ENCODE measurements at regions not wholly inside any gene's neighbourhood (a gene's known extent, or its start where the extent isn't known, plus 50 kb on each side); places are given as distances from the start of the nearest gene placed in this dataset.

DNA sequence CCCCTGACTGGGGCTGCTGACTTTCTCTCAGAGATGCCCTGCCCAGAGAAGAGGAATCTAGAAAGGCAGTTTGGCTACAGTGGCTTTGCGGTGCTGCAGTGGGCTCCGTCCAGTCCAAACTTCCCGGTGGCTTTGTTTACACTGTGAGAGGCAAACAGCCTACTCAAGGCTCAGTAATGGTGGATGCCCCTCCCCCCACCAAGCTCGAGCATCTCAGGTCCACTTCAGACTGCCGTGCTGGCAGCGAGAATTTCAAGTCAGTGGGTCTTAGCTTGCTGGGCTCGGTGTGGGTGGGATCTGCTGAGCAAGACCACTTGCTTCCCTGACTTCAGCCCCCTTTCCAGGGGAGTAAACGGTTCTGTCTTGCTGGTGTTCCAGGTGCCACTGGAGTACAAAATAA, 734.5 kb upstream of the LRRN3 start:
- DNase-seq (ENCODE audit: low read depth in 6 of 9, low spot score in 9 of 9) = no peak
- no peak overlapping the region for H3K4me3 ChIP-seq (ENCODE audit: low read length in 2 of 2)
- 88% methylated on average over 8 of the region's 8 CpGs for WGBS

DNA sequence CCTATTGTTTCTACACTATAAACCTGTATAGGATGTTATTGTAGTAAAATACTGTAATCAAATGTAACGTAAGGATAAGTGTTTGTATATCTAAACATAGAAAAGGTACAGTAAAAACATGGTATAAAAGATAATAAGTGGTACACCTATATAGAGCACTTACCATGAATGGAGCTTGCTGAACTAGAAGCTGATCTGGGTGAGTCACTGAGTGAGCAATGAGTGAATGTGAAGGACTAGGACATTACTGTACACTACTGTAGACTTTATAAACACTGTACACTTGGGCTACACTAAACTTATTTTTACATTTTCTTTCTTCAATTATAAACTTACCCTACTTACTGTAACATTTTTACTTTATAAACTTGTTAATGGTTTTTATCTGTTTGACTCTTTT, 732.9 kb upstream of the LRRN3 start:
- WGBS = 99% methylated on average over 1 of the region's 1 CpG

More for the DNA sequence above, 734.5 kb upstream of the LRRN3 start:
- H3K27ac ChIP-seq (ENCODE audit: low read depth in 1 of 2, low read length in 1 of 2) = no peak overlapping the region
- peaks cover 0 to 12% of the 10 kb centered on the region in 2 donors for H3K9me3 ChIP-seq (ENCODE audit: control insufficient read depth in 2 of 2, insufficient read depth in 1 of 2, low read length in 1 of 2)
- H3K36me3 ChIP-seq (ENCODE audit: control insufficient read depth in 2 of 2, insufficient read depth in 2 of 2, low read length in 1 of 2) = no peaks in the 10 kb centered on the region
- no peaks in the 10 kb centered on the region for H3K4me1 ChIP-seq (ENCODE audit: control insufficient read depth in 2 of 2, insufficient read depth in 2 of 2, low read length in 2 of 2)
- H3K27me3 ChIP-seq (ENCODE audit: control insufficient read depth in 2 of 2, insufficient read depth in 1 of 2, low read length in 1 of 2) = no peaks in the 10 kb centered on the region

DNA sequence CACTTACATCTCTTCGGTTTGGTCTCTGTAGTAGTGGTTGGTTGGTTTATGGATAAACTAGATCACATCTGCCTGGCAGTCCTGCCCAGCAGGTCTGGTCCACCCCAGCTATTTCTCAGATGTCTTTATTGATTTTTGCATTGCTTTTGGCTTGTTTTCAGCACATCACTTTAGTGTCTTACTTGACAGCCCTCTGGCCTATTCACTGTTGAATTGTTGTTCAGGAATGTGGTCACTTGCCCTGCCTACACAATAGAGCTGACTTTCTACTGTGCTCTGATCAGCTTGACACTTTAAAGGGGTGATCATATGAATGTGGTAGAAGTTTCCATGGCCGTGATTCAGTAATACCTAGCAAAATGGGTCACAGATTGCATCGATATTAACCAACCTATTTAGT, 719.2 kb upstream of the LRRN3 start:
- Histone ChIP-seq H3K27me3 (ENCODE audit: control insufficient read depth in 2 of 2, insufficient read depth in 1 of 2, low read length in 1 of 2) (no peaks in the 10 kb centered on the region), H3K27ac (ENCODE audit: low read depth in 1 of 2, low read length in 1 of 2) (no peak overlapping the region), H3K9me3 (ENCODE audit: control insufficient read depth in 2 of 2, insufficient read depth in 1 of 2, low read length in 1 of 2) (no peaks in the 10 kb centered on the region), H3K4me3 (ENCODE audit: low read length in 2 of 2) (no peak overlapping the region), H3K36me3 (ENCODE audit: control insufficient read depth in 2 of 2, insufficient read depth in 2 of 2, low read length in 1 of 2) (no peaks in the 10 kb centered on the region), H3K4me1 (ENCODE audit: control insufficient read depth in 2 of 2, insufficient read depth in 2 of 2, low read length in 2 of 2) (no peaks in the 10 kb centered on the region)
- WGBS = 94% methylated on average over 3 of the region's 3 CpGs
- no peak for DNase-seq (ENCODE audit: low read depth in 6 of 9, low spot score in 9 of 9)

More for the DNA sequence above, 732.9 kb upstream of the LRRN3 start:
- Histone ChIP-seq H3K9me3 (ENCODE audit: control insufficient read depth in 2 of 2, insufficient read depth in 1 of 2, low read length in 1 of 2) (peaks cover 0 to 12% of the 10 kb centered on the region in 2 donors), H3K27me3 (ENCODE audit: control insufficient read depth in 2 of 2, insufficient read depth in 1 of 2, low read length in 1 of 2) (no peaks in the 10 kb centered on the region), H3K4me1 (ENCODE audit: control insufficient read depth in 2 of 2, insufficient read depth in 2 of 2, low read length in 2 of 2) (no peaks in the 10 kb centered on the region), H3K4me3 (ENCODE audit: low read length in 2 of 2) (no peak overlapping the region), H3K36me3 (ENCODE audit: control insufficient read depth in 2 of 2, insufficient read depth in 2 of 2, low read length in 1 of 2) (no peaks in the 10 kb centered on the region), H3K27ac (ENCODE audit: low read depth in 1 of 2, low read length in 1 of 2) (no peak overlapping the region)
- DNase-seq (ENCODE audit: low read depth in 6 of 9, low spot score in 9 of 9) = no peak

DNA sequence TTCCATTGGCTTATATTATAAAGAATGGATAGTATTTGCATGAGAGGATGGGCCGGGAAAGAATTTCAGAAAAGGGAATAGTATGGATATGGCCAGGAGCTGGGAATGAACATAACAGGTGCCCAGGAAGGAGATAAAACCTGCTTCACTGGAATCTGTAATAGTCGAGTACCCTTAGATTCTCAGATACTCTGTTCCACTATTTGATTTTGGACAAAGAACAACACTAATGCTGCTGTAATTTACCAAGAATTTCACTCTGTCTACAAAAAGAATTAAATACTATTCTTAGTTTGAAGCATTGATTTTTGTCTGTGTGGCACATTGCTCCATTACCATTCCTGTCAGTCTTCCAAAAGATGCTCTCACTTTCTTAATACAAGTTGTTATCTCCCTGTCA, 718.2 kb upstream of the LRRN3 start:
- 95% methylated on average over 2 of the region's 2 CpGs for WGBS
- no peak overlapping the region for H3K4me3 ChIP-seq (ENCODE audit: low read length in 2 of 2)
- H3K36me3 ChIP-seq (ENCODE audit: control insufficient read depth in 2 of 2, insufficient read depth in 2 of 2, low read length in 1 of 2) = no peaks in the 10 kb centered on the region
- no peaks in the 10 kb centered on the region for H3K4me1 ChIP-seq (ENCODE audit: control insufficient read depth in 2 of 2, insufficient read depth in 2 of 2, low read length in 2 of 2)
- no peaks in the 10 kb centered on the region for H3K9me3 ChIP-seq (ENCODE audit: control insufficient read depth in 2 of 2, insufficient read depth in 1 of 2, low read length in 1 of 2)
- H3K27me3 ChIP-seq (ENCODE audit: control insufficient read depth in 2 of 2, insufficient read depth in 1 of 2, low read length in 1 of 2) = no peaks in the 10 kb centered on the region
- no peak overlapping the region for H3K27ac ChIP-seq (ENCODE audit: low read depth in 1 of 2, low read length in 1 of 2)
- no peak for DNase-seq (ENCODE audit: low read depth in 6 of 9, low spot score in 9 of 9)

DNA sequence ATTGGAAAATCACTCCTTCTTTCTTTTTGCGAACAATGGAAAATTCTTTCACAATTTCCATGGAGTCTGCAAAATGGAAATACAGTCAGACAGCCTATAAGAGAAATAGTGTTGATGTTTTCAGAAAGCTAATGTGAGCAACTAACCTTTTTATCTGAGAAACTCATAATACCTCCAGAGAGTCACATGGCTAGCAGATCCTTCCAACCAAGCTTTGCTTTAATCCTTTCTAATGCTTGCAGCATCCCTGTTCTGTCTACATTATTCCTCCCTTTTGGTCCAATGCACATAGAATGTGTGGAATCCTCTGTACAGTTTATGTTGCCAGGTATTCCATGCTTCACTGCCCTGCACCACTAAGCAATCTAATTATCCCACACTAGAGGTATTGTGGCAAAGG, 717.5 kb upstream of the LRRN3 start:
- Histone ChIP-seq H3K27me3 (ENCODE audit: control insufficient read depth in 2 of 2, insufficient read depth in 1 of 2, low read length in 1 of 2) (no peaks in the 10 kb centered on the region), H3K4me3 (ENCODE audit: low read length in 2 of 2) (no peak overlapping the region), H3K36me3 (ENCODE audit: control insufficient read depth in 2 of 2, insufficient read depth in 2 of 2, low read length in 1 of 2) (no peaks in the 10 kb centered on the region), H3K27ac (ENCODE audit: low read depth in 1 of 2, low read length in 1 of 2) (no peak overlapping the region), H3K9me3 (ENCODE audit: control insufficient read depth in 2 of 2, insufficient read depth in 1 of 2, low read length in 1 of 2) (no peaks in the 10 kb centered on the region), H3K4me1 (ENCODE audit: control insufficient read depth in 2 of 2, insufficient read depth in 2 of 2, low read length in 2 of 2) (no peaks in the 10 kb centered on the region)
- 93% methylated on average over 1 of the region's 1 CpG for WGBS
- no peak for DNase-seq (ENCODE audit: low read depth in 6 of 9, low spot score in 9 of 9)

DNA sequence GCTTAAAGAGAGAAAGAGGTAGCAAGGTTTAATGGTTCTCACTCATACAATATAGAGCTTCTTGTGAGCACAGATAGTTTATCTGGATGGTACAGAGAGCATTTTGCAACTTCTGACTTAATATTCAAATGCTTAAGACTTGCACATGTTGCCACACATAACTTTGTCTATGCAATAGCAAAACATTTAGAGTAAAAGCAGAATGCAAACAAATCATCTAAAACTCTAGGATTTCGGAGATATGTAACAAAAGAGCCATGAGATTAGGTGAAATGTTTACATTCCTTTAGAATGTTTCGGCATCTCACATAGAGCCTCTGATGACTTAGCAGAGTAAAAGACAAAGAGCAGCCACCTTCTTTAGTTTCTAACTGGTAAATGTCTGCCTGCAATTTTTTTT, 717.1 kb upstream of the LRRN3 start:
- H3K27me3 ChIP-seq (ENCODE audit: control insufficient read depth in 2 of 2, insufficient read depth in 1 of 2, low read length in 1 of 2) = no peaks in the 10 kb centered on the region
- 86% methylated on average over 2 of the region's 2 CpGs for WGBS
- H3K27ac ChIP-seq (ENCODE audit: low read depth in 1 of 2, low read length in 1 of 2) = no peak overlapping the region
- no peak for DNase-seq (ENCODE audit: low read depth in 6 of 9, low spot score in 9 of 9)
- no peaks in the 10 kb centered on the region for H3K4me1 ChIP-seq (ENCODE audit: control insufficient read depth in 2 of 2, insufficient read depth in 2 of 2, low read length in 2 of 2)
- no peak overlapping the region for H3K4me3 ChIP-seq (ENCODE audit: low read length in 2 of 2)
- no peaks in the 10 kb centered on the region for H3K36me3 ChIP-seq (ENCODE audit: control insufficient read depth in 2 of 2, insufficient read depth in 2 of 2, low read length in 1 of 2)
- H3K9me3 ChIP-seq (ENCODE audit: control insufficient read depth in 2 of 2, insufficient read depth in 1 of 2, low read length in 1 of 2) = no peaks in the 10 kb centered on the region

DNA sequence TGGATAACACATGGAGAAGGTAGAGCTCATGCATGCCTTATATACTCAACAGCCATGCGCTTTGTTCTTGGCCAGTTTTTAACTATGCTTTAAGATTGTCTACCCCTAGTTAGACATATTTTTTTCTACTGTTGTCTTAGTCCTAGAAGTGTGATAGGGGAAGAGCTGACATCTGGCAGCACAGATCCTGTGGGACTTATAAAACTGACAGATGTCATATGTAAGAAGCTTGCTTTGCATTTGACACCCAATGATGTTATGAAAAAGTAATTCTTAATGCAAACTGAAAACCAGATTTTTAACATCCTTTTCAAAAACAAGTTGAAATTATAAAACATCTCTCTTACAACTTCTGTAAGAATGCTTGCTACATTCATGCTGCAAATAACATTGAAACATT, 715.9 kb upstream of the LRRN3 start:
- Histone ChIP-seq H3K27me3 (ENCODE audit: control insufficient read depth in 2 of 2, insufficient read depth in 1 of 2, low read length in 1 of 2) (no peaks in the 10 kb centered on the region), H3K4me1 (ENCODE audit: control insufficient read depth in 2 of 2, insufficient read depth in 2 of 2, low read length in 2 of 2) (no peaks in the 10 kb centered on the region), H3K36me3 (ENCODE audit: control insufficient read depth in 2 of 2, insufficient read depth in 2 of 2, low read length in 1 of 2) (no peaks in the 10 kb centered on the region), H3K9me3 (ENCODE audit: control insufficient read depth in 2 of 2, insufficient read depth in 1 of 2, low read length in 1 of 2) (no peaks in the 10 kb centered on the region), H3K4me3 (ENCODE audit: low read length in 2 of 2) (no peak overlapping the region), H3K27ac (ENCODE audit: low read depth in 1 of 2, low read length in 1 of 2) (no peak overlapping the region)
- DNase-seq (ENCODE audit: low read depth in 6 of 9, low spot score in 9 of 9) = no peak
- WGBS = 99% methylated on average over 1 of the region's 1 CpG

DNA sequence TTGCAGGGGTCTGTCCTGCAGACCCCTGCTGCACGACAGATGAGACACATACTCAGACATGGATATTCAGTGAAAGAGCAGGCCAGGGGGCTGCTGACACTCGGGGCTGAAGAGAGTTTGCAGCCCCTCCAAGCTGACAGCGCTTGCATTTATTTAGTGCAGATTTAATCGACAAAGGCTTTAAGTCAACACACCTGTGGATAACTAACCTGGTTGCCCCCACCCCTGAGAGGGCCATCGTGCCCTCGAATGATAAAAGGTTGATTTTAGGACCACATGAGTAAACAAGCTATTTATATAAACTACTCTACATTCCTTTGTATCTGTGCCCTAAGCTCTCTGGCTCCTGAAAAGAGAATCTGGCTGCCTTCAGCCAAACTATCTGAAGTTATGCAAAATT, 708.2 kb upstream of the LRRN3 start:
- Histone ChIP-seq H3K9me3 (ENCODE audit: control insufficient read depth in 2 of 2, insufficient read depth in 1 of 2, low read length in 1 of 2) (no peaks in the 10 kb centered on the region), H3K4me1 (ENCODE audit: control insufficient read depth in 2 of 2, insufficient read depth in 2 of 2, low read length in 2 of 2) (no peaks in the 10 kb centered on the region), H3K27ac (ENCODE audit: low read depth in 1 of 2, low read length in 1 of 2) (no peak overlapping the region), H3K27me3 (ENCODE audit: control insufficient read depth in 2 of 2, insufficient read depth in 1 of 2, low read length in 1 of 2) (no peaks in the 10 kb centered on the region), H3K36me3 (ENCODE audit: control insufficient read depth in 2 of 2, insufficient read depth in 2 of 2, low read length in 1 of 2) (no peaks in the 10 kb centered on the region), H3K4me3 (ENCODE audit: low read length in 2 of 2) (no peak overlapping the region)
- WGBS = 77% methylated on average over 6 of the region's 6 CpGs
- no peak for DNase-seq (ENCODE audit: low read depth in 6 of 9, low spot score in 9 of 9)

DNA sequence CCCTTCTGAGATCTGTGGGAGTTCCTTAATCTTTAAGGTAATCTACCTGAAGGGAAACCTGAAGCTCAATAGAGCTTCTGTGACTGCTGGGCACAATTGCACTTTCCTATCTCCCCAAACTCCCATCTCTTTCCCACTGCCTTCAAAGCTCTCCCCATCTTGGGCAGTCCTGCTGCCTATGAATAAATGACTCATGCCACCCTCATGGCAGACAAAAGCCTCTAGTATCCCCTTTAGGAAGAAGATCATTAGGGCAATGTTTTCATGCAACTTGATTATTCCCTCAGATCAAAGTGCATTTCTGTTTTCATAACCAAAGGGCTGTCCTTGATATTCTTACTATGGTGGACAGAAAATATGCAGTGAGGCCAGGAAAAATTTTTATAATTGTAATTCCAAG, 704.9 kb upstream of the LRRN3 start:
- Histone ChIP-seq H3K4me1 (ENCODE audit: control insufficient read depth in 2 of 2, insufficient read depth in 2 of 2, low read length in 2 of 2) (no peaks in the 10 kb centered on the region), H3K27ac (ENCODE audit: low read depth in 1 of 2, low read length in 1 of 2) (no peak overlapping the region), H3K36me3 (ENCODE audit: control insufficient read depth in 2 of 2, insufficient read depth in 2 of 2, low read length in 1 of 2) (no peaks in the 10 kb centered on the region), H3K27me3 (ENCODE audit: control insufficient read depth in 2 of 2, insufficient read depth in 1 of 2, low read length in 1 of 2) (no peaks in the 10 kb centered on the region), H3K9me3 (ENCODE audit: control insufficient read depth in 2 of 2, insufficient read depth in 1 of 2, low read length in 1 of 2) (no peaks in the 10 kb centered on the region), H3K4me3 (ENCODE audit: low read length in 2 of 2) (no peak overlapping the region)
- no peak for DNase-seq (ENCODE audit: low read depth in 6 of 9, low spot score in 9 of 9)

DNA sequence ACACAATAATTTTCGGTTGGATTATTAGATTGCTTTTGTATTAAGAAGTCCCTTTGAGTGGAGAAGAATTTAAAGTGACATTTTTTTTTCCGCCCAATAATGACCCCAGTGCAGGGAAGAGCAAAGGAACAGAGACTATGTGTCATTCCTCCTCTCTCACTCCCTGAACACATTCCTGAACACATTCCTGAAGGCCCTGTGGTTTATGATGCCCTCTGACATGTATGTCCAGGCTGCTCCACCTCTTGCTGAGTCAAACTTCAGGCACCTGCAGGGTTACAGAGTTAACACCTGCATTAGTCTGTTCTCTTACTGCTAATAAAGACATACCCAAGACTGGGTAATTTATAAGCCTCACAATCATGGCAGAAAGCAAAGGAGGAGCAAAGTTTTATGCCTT, 704.0 kb upstream of the LRRN3 start:
- DNase-seq (ENCODE audit: low read depth in 6 of 9, low spot score in 9 of 9) = no peak

More for the DNA sequence above, 704.0 kb upstream of the LRRN3 start:
- 48% methylated on average over 2 of the region's 2 CpGs for WGBS
- no peaks in the 10 kb centered on the region for H3K9me3 ChIP-seq (ENCODE audit: control insufficient read depth in 2 of 2, insufficient read depth in 1 of 2, low read length in 1 of 2)
- no peaks in the 10 kb centered on the region for H3K36me3 ChIP-seq (ENCODE audit: control insufficient read depth in 2 of 2, insufficient read depth in 2 of 2, low read length in 1 of 2)
- no peaks in the 10 kb centered on the region for H3K27me3 ChIP-seq (ENCODE audit: control insufficient read depth in 2 of 2, insufficient read depth in 1 of 2, low read length in 1 of 2)
- no peak overlapping the region for H3K4me3 ChIP-seq (ENCODE audit: low read length in 2 of 2)
- H3K4me1 ChIP-seq (ENCODE audit: control insufficient read depth in 2 of 2, insufficient read depth in 2 of 2, low read length in 2 of 2) = no peaks in the 10 kb centered on the region
- H3K27ac ChIP-seq (ENCODE audit: low read depth in 1 of 2, low read length in 1 of 2) = no peak overlapping the region
